Stimulated activated CD4-positive, alpha-beta T cell treated with anti-CD3 and anti-CD28 coated beads, TNF-alpha, amount 100 ng/mL, for 24 hours (primary cell): ENCODE measurements at regions not wholly inside any gene's neighbourhood (a gene's known extent, or its start where the extent isn't known, plus 50 kb on each side); places are given as distances from the start of the nearest gene placed in this dataset.

Experiments used
- DNase-seq, 3 experiments: peaks; one replicate each; pipeline ENCODE4 v3.0.0-alpha.2; 2020; ENCODE audit warnings: low read depth in 3 of 3

DNA sequence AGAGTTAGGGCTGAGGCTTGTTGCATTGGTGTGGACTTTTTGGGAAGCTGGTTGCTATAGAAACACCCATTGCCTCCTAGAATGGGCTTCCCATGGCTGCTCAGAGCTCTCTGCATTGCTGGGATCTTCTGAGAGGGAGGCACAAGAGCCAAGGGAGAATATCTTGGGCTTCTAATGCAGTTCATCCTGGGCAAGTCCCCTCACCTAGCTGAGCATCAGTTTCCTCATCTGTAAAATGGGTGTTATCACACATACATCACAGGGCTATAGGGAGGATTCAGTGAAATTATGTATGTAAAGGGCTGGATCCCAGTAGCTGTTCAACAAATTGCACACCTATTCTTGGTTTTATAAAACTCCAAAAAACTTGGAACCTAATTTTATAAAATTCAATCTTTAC lies 106.1 kb upstream of the ALDH1B1 start:
- no peak for DNase-seq

- no peak for DNase-seq
Observed at GRCh38 chr9:38285236-38285635, 107.3 kb upstream of the ALDH1B1 start.

GRCh38 chr9:38284588-38285051 lies 107.9 kb upstream of the ALDH1B1 start:
- DNase-seq = no peak

DNA sequence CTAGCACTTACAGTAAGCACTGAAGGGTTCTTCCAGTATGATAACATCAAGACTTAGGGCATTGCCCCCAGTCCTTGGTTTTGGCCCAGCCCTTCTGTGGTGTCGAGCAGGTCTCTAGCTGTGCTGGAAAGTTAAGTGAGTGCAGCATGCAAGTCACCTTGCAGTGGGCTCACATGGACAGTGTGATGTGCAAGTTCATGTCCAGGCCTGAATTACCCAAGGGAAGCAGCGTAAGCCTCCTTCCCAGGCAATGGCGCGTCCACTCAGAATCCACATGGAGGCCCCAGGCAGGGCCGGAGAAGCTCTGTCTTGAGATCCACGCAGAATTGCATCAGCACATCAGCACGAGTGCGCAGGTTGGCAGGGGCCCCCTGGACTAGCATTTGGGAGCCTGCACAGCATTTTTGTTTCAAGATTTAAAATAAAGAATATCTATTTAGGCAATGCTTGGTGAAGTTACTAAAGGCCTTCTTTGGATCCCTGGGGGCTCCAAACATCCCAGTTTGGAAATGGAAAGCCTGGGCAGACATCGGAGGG lies 108.4 kb upstream of the ALDH1B1 start:
- no peak for DNase-seq

GRCh38 chr9:38282756-38283155 lies 109.7 kb upstream of the ALDH1B1 start:
- DNase-seq = no peak

- no peak for DNase-seq
Observed at GRCh38 chr9:38281917-38282316, 110.6 kb upstream of the ALDH1B1 start.

DNA sequence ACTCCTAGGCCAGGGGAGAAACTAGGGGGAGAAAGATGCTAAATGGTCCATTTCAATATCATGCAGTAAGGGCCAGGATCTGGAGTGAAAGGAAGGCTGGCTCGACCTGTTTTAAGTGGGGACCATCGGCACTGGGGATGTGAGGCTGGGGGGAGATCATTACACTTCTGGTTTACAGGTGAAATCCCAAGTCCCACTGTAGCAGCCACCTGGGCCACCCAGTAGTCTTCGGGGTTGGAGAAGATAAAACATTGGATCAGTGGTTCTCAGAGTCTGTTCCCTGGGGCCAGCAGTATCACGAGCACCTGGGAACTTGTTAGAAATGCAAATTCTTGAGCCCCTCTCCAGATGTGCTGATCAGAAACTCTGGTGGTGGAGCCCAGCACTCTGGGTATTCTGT lies 111.3 kb upstream of the ALDH1B1 start:
- no peak for DNase-seq

GRCh38 chr9:38280251-38280800 lies 112.2 kb upstream of the ALDH1B1 start:
- DNase-seq = no peak

DNA sequence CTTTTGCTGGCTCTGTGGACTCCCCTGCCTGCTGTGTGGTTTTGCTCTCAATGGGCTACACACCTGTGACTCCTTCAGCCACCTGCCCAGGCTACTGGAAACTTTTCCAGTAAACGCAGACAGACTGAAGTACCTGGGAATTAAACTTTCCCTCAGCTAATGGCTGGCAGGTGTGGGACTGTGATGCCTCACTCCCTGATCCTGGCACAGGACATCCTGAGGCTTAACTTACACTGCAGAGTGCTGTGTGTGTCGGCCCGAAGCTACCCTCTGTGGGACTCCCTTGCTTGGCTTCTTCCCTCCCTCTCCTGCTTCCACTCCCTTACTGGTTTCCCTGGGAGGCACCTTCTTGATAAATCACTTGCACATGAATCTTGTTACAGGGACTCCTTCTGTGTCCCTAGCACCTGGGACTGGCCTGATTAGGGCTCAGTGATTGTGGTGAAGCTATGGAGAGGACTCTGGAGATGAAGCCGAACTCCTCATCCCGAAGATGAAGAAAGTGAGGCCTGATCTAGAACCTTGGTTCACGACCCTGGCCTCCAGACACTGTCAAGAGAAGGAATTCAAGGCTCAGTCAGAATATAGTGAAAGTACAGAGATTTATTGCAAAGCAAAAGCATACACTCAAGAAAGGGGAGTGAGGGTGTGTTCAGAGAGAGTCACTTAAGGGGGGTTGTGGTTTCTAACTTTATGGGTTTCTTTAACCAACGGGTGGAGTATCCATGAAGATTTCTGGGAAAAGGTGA lies 113.4 kb upstream of the ALDH1B1 start:
- no peak for DNase-seq

DNA sequence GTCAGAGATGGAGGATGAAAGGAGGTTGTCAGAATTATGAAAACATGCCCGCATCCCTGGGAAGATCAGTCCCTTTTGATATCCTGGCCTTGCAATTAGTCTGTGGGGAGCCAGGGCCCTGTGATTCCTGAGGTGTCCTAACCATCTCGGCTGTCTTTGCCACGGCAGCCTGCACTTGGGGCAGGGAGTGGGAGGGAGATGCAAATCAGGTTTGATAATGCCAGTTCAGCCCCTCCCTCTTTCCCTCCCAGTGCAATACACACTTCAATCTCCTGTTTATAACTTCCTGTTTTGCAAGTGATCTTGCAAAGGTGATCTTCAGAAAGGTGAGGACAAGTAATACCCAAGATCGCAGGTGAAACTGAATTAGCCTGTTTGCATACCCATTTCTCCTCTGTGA lies 114.0 kb upstream of the ALDH1B1 start:
- no peak for DNase-seq

- DNase-seq = no peak
Observed at GRCh38 chr9:38277601-38278200, 114.8 kb upstream of the ALDH1B1 start.

GRCh38 chr9:38276771-38277439 lies 115.6 kb upstream of the ALDH1B1 start:
- no peak for DNase-seq

- DNase-seq = no peak
Observed at GRCh38 chr9:38274800-38275199, 117.7 kb upstream of the ALDH1B1 start.

GRCh38 chr9:38272710-38273109 lies 119.8 kb upstream of the ALDH1B1 start:
- DNase-seq = no peak

GRCh38 chr9:38271666-38272241 lies 120.7 kb upstream of the ALDH1B1 start:
- DNase-seq = no peak

DNA sequence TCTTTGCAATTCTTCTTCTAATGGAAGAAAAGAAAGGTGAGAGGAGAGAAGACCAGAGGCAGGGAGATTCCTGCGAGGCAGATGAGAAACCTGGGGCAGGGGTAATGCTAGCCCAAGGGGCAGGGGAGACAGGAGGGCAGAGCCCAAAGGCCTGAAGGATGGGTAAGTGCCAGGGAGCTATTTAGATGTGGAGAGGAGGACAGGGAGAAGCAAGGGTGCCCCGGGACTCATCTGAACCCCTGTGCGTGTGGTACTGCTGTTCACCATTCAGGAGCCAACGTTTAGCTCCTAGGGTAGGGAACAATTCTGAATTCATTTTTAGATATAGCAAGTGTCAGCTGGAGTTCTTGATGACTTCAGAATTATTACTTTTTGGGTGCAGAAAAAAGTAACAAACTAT lies 122.7 kb upstream of the ALDH1B1 start:
- DNase-seq = no peak

GRCh38 chr9:38263532-38263931 lies 129.0 kb upstream of the ALDH1B1 start:
- no peak for DNase-seq

GRCh38 chr9:38259519-38260218 lies 132.8 kb upstream of the ALDH1B1 start:
- no peak for DNase-seq

GRCh38 chr9:38259056-38259455 lies 133.4 kb upstream of the ALDH1B1 start:
- DNase-seq = no peak

GRCh38 chr9:38257626-38258215 lies 134.8 kb upstream of the ALDH1B1 start:
- no peak for DNase-seq

- no peak for DNase-seq
Observed at GRCh38 chr9:38256461-38256860, 136.0 kb upstream of the ALDH1B1 start.
